ENCODE measurements at regions not wholly inside any gene's neighbourhood (a gene's known extent, or its start where the extent isn't known, plus 50 kb on each side); places are given as distances from the start of the nearest gene placed in this dataset.
A peak's percentile ranks its signal among the peaks of the same experiment; 100 is the strongest.

DNA sequence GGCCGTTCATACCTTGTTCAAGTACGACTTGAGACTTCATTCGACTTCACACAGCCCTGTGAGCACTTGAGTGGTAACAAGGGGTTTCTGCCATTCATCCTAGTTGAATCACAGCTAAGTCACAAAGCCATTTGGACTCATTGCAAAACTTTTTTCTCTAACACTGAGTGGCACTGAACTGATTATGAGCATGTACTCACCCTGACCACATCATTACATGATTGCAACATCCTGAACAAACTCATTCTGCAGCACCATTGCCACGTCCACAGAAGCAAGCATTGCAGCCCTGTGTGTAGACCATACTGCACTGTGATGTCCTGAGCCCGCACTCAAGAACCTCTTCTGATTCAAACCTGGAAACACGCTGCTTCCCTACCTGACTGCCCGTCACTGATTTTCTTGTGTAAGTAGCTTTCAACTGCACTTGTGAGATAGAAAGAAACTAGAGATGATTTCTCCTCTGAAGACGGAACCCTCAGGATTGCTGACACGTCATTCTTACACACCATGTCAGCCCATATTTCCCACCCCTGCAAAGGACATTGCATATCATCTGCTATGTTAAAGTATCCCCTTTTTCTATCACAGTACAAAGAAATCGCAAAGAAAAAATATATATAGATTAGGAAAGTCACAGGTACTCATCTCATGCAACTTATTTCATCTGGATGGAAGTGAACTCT is 81.6 kb downstream of the C6orf118 start:
- BruUV-seq (replicated peaks): no TSS peak
- H3K4me2 ChIP-seq (ENCODE audit: low read depth, low read length): no peak overlapping the region
- DNase-seq (ENCODE audit: low spot score) (no peak), ATAC-seq (no peak), FAIRE-seq (no peak)
- peaks cover 87% of the 10 kb centered on the region for H3K9me3 ChIP-seq (ENCODE audit: low read length)
- POLR2A ChIA-PET: no interaction called here
- in situ Hi-C loops (cut with HindIII; ENCODE audit: extremely low pct_ligation_motif_present, low pct_unique_long_range_greater_than_20kb): no loop called here
- no peaks in the 10 kb centered on the region for H4K20me1 ChIP-seq (ENCODE audit: insufficient read depth, low read length)
- no peaks in the 10 kb centered on the region for H3K27me3 ChIP-seq (ENCODE audit: control insufficient read depth in 1 of 2, insufficient read depth in 2 of 2, low read length in 2 of 2)
- H3K9ac ChIP-seq (ENCODE audit: insufficient read depth, low read depth, low read length): no peak overlapping the region
- no peak overlapping the region for H2AFZ ChIP-seq (ENCODE audit: low read length)
- 7% methylated on average over 10 of the region's 10 CpGs for WGBS (ENCODE audit: low lambda C conversion rate)
- intact Hi-C loops (cut with micrococcal nuclease; ENCODE audit: unreplicated experiment): no loop called here
- CTCF ChIA-PET (ENCODE audit: low intra/inter-chr PET ratio, low total read pairs): no interaction called here
- H3K36me3 ChIP-seq (replicated peaks in 1 of 2; ENCODE audit: control insufficient read depth in 1 of 2, insufficient read depth in 2 of 2, low read length in 2 of 2): no peaks in the 10 kb centered on the region
- H3K4me1 ChIP-seq (ENCODE audit: insufficient read depth, low read length): no peaks in the 10 kb centered on the region
- H3K4me3 ChIP-seq (replicated peaks in 1 of 3; ENCODE audit: insufficient read depth in 1 of 3, low read depth in 2 of 3, low read length in 3 of 3): no peak overlapping the region
- H3K79me2 ChIP-seq (ENCODE audit: insufficient read depth, low read length): no peaks in the 10 kb centered on the region
- H3K27ac ChIP-seq (ENCODE audit: extremely low read length, insufficient read depth, low read length): no peak overlapping the region
- TF ChIP-seq SMYD3 (CRISPR knock-in tag; IDR thresholded peaks at IDR 0.05) (no peak), PAF1 (CRISPR knock-in tag; IDR thresholded peaks at IDR 0.05) (no peak), SRY (CRISPR knock-in tag; IDR thresholded peaks at IDR 0.05) (no peak), ZNF775 (CRISPR knock-in tag; IDR thresholded peaks at IDR 0.05; ENCODE audit: borderline replicate concordance) (no peak), HCFC1 (IDR thresholded peaks at IDR 0.05; ENCODE audit: low read depth, low read length) (no peak), HNRNPH1 (optimal IDR thresholded peaks at IDR 0.05; ENCODE audit: low read depth, low read length) (no peak), ZBED4 (CRISPR knock-in tag; IDR thresholded peaks at IDR 0.05; ENCODE audit: borderline replicate concordance) (no peak), ZNF292 (CRISPR knock-in tag; IDR thresholded peaks at IDR 0.05; ENCODE audit: borderline replicate concordance, low read depth) (no peak), ELK4 (CRISPR knock-in tag; IDR thresholded peaks at IDR 0.05; ENCODE audit: borderline replicate concordance) (no peak), SMAD1 (CRISPR knock-in tag; IDR thresholded peaks at IDR 0.05; ENCODE audit: borderline replicate concordance, low read depth) (no peak), MAFF (IDR thresholded peaks at IDR 0.05; ENCODE audit: low read depth, low read length) (peak; percentile 66), POGZ (CRISPR knock-in tag; IDR thresholded peaks at IDR 0.05) (no peak), ZBTB33 (CRISPR knock-in tag; IDR thresholded peaks at IDR 0.05) (no peak), ATRX (CRISPR knock-in tag; IDR thresholded peaks at IDR 0.05; ENCODE audit: borderline replicate concordance) (no peak)
- TF ChIP-seq, protein P1, sequence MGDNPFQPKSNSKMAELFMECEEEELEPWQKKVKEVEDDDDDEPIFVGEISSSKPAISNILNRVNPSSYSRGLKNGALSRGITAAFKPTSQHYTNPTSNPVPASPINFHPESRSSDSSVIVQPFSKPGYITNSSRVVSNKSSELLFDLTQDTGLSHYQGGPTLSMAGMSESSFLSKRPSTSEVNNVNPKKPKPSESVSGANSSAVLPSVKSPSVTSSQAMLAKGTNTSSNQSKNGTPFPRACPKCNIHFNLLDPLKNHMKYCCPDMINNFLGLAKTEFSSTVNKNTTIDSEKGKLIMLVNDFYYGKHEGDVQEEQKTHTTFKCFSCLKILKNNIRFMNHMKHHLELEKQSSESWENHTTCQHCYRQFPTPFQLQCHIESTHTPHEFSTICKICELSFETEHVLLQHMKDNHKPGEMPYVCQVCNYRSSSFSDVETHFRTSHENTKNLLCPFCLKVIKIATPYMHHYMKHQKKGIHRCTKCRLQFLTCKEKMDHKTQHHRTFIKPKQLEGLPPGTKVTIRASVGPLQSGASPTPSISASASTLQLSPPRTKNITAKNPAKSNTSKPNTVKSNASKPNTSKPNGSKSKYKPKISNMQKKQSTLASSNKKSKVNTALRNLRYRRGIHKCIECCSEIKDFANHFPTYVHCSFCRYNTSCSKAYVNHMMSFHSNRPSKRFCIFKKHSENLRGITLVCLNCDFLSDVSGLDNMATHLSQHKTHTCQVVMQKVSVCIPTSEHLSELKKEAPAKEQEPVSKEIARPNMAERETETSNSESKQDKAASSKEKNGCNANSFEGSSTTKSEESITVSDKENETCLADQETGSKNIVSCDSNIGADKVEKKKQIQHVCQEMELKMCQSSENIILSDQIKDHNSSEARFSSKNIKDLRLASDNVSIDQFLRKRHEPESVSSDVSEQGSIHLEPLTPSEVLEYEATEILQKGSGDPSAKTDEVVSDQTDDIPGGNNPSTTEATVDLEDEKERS (CRISPR knock-in tag; IDR thresholded peaks at IDR 0.05): no peak

All from HepG2 (cell line).